Osteoblast (primary cell): ENCODE measurements at regions not wholly inside any gene's neighbourhood (a gene's known extent, or its start where the extent isn't known, plus 50 kb on each side); places are given as distances from the start of the nearest gene placed in this dataset.

Source experiments
- DNase-seq: peaks from one replicate; pipeline ENCODE4 v3.0.0; 2011; ENCODE audit warnings: low spot score, mixed read lengths; ENCODE audit not compliant: insufficient read length; ENCODE audit errors: missing footprints
- H2AFZ ChIP-seq: 2 replicates; pipeline ENCODE4 v1.6.0; 2011; ENCODE audit warnings: mild to moderate bottlenecking, low read length
- H3K27ac ChIP-seq: 2 replicates; pipeline ENCODE4 v1.5.1; 2011; ENCODE audit warnings: mild to moderate bottlenecking, low read depth, low read length, moderate library complexity
- H3K27me3 ChIP-seq: 2 replicates; pipeline ENCODE4 v1.6.0; 2012; ENCODE audit warnings: mild to moderate bottlenecking, control low read depth, inconsistent platforms, low read length, moderate library complexity; ENCODE audit not compliant: insufficient read depth
- H3K36me3 ChIP-seq: 2 replicates; pipeline ENCODE4 v1.5.1; 2011; ENCODE audit warnings: mild to moderate bottlenecking, low read length, control low read depth, moderate library complexity; ENCODE audit not compliant: insufficient read depth
- H3K4me1 ChIP-seq: 2 replicates; pipeline ENCODE4 v1.5.1; 2011; ENCODE audit warnings: mild to moderate bottlenecking, low read length, control low read depth, moderate library complexity; ENCODE audit not compliant: insufficient read depth
- H3K4me2 ChIP-seq: 2 replicates; pipeline ENCODE4 v1.6.0; 2011; ENCODE audit warnings: mild to moderate bottlenecking, low read length; ENCODE audit not compliant: insufficient read depth
- H3K4me3 ChIP-seq: fragments of 200-600 bp; sonication (generic); 3 replicates; pipeline ENCODE4 v1.5.1; 2012; ENCODE audit warnings: mild to moderate bottlenecking, low read length, inconsistent platforms; ENCODE audit not compliant: insufficient read depth
- H3K79me2 ChIP-seq: 2 replicates; pipeline ENCODE4 v1.6.0; 2012; ENCODE audit warnings: mild to moderate bottlenecking, low read length, control low read depth, inconsistent platforms; ENCODE audit not compliant: insufficient read depth
- H3K9me3 ChIP-seq: 2 replicates; pipeline ENCODE4 v1.5.1; 2011; ENCODE audit warnings: low read depth, low read length, control low read depth
- H4K20me1 ChIP-seq: 2 replicates; pipeline ENCODE4 v1.6.0; 2012; ENCODE audit warnings: mild to moderate bottlenecking, low read length, control low read depth; ENCODE audit not compliant: insufficient read depth
- CTCF ChIP-seq: IDR thresholded peaks from 2 replicates; pipeline ENCODE4 v1.5.1; 2011; ENCODE audit warnings: mild to moderate bottlenecking, low read depth, low read length, moderate library complexity; ENCODE audit errors: extremely low read depth

GRCh38 chr4:152247271-152247975, 288.5 kb downstream of the FBXW7 start:
- Histone ChIP-seq H3K27me3 (no peaks in the 10 kb centered on the region), H3K9me3 (no peaks in the 10 kb centered on the region), H3K36me3 (no peaks in the 10 kb centered on the region), H4K20me1 (no peaks in the 10 kb centered on the region), H2AFZ (no peak overlapping the region), H3K4me3 (no peak overlapping the region), H3K27ac (no peak overlapping the region), H3K4me2 (no peak overlapping the region), H3K4me1 (peaks cover 4% of the 10 kb centered on the region), H3K79me2 (no peaks in the 10 kb centered on the region)
- DNase-seq: no peak
- TF ChIP-seq CTCF: no peak

GRCh38 chr4:152246659-152247058, 289.2 kb downstream of the FBXW7 start:
- Histone ChIP-seq H3K79me2 (no peaks in the 10 kb centered on the region), H4K20me1 (no peaks in the 10 kb centered on the region)
- no peak for DNase-seq

GRCh38 chr4:152245680-152246079, 290.2 kb downstream of the FBXW7 start:
- TF ChIP-seq CTCF: no peak
- Histone ChIP-seq H3K9me3 (no peaks in the 10 kb centered on the region), H3K4me2 (no peak overlapping the region), H3K36me3 (no peaks in the 10 kb centered on the region), H3K4me3 (no peak overlapping the region), H2AFZ (no peak overlapping the region), H3K79me2 (no peaks in the 10 kb centered on the region), H3K27ac (no peak overlapping the region), H3K4me1 (peaks cover 4% of the 10 kb centered on the region), H3K27me3 (no peaks in the 10 kb centered on the region), H4K20me1 (no peaks in the 10 kb centered on the region)
- no peak for DNase-seq

More at GRCh38 chr4:152246659-152247058, 289.2 kb downstream of the FBXW7 start:
- Histone ChIP-seq H3K36me3 (no peaks in the 10 kb centered on the region), H3K27me3 (no peaks in the 10 kb centered on the region), H3K27ac (no peak overlapping the region), H3K9me3 (no peaks in the 10 kb centered on the region), H2AFZ (no peak overlapping the region), H3K4me1 (peaks cover 4% of the 10 kb centered on the region), H3K4me3 (no peak overlapping the region), H3K4me2 (no peak overlapping the region)
- TF ChIP-seq CTCF: no peak

GRCh38 chr4:152244659-152245058, 291.2 kb downstream of the FBXW7 start:
- no peaks in the 10 kb centered on the region for H3K79me2 ChIP-seq
- H4K20me1 ChIP-seq: no peaks in the 10 kb centered on the region
- no peaks in the 10 kb centered on the region for H3K36me3 ChIP-seq
- no peak for TF ChIP-seq CTCF
- no peaks in the 10 kb centered on the region for H3K9me3 ChIP-seq
- no peak overlapping the region for H2AFZ ChIP-seq
- H3K4me1 ChIP-seq: peaks cover 4% of the 10 kb centered on the region
- no peak overlapping the region for H3K27ac ChIP-seq
- no peak for DNase-seq
- no peak overlapping the region for H3K4me2 ChIP-seq
- no peak overlapping the region for H3K4me3 ChIP-seq
- H3K27me3 ChIP-seq: no peaks in the 10 kb centered on the region
